ENCODE measurements at regions not wholly inside any gene's neighbourhood (a gene's known extent, or its start where the extent isn't known, plus 50 kb on each side); places are given as distances from the start of the nearest gene placed in this dataset.

DNA sequence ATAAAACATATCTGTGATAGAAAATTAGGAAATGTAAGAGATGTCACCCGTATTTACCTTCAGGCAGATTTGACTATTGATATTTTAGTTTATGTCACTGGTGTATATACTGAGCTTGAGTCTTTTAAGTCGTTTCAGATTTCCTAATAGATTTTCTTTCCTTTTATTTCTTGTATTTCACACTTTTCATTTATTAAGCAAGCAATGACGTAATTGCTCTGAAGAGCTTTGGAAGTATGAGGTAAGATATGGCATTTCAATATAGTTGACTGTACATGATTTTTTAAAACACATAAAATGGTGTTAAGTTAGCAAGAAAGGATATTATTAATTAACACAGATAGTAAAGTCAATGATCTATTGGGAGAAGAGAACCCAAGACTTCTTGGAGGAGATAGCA, 652.6 kb downstream of the SORCS1 start:
- DNase-seq, result no peak
- no peaks in the 10 kb centered on the region for H3K4me1 ChIP-seq (replicated peaks in 1 of 2)
- no peak overlapping the region for H3K4me3 ChIP-seq
- 63 to 74% (median 63%) methylated on average over 3 of the region's 3 CpGs for WGBS, 4 donors
- no peak overlapping the region for H3K27ac ChIP-seq
- H3K9me3 ChIP-seq (replicated peaks in 1 of 3), result no peaks in the 10 kb centered on the region
- no peaks in the 10 kb centered on the region for H3K27me3 ChIP-seq
- TF ChIP-seq CTCF (IDR thresholded peaks at IDR 0.05), result no peak
- no peak for TF ChIP-seq POLR2A (IDR thresholded peaks at IDR 0.05)
- H3K36me3 ChIP-seq (replicated peaks in 1 of 2), result no peaks in the 10 kb centered on the region
- intact Hi-C loops (cut with DNase I), result no loop called here

DNA sequence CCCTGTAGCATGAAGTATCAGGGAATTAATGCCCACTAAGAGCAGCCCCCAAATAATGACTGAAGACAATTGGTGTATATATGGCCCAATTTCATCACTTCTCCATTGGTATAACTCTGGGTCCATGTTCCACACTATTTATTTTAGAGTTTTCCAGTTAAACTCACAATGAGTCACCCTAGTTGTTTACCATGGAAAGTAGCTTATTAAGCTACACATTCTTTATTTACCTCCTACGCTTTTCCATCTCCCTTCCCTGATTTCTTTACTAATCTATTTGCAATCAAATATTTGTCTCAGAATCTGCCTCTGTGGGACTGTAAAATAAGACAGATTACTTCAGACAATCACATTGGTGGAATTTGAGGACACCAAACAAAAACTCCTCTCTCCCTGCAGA, 655.6 kb downstream of the SORCS1 start:
- intact Hi-C loops (cut with DNase I), result no loop called here
- no peak for DNase-seq
- WGBS, 4 donors, result 69 to 85% (median 76%) methylated on average over 1 of the region's 1 CpG

DNA sequence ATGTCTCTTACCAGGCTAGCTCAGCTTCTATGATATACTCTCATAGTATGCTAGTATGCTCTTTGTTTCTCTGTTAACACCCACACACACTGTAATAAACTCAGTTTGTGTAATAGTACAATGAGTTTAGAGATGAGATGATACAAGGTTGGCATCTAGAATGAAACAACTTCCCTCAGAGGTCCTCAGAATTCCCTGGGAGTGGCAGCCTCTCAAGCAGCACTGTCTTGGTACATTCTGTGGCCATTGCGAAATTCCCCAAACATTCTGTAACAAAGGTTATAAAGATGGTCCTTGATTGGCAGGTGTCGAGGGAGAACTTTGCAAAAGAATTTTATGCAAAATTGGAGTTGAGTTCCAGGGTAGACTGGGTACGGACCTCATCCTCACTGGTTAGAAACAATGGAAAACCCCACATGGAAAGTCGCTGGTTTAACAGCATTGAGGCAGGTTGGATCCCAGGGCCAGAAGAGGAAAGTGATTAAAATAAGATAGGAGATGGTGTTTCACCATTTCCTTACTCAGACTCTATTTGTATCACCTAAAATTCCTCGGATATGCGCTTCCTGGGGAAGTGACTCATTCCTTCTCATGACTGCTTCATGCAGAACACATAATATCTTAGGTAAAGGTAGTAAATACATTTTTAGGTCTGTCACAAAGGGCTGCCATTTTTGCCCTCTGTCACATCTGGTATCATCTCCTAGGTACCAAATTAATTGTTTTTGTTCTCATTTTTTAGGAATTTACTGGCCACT, 657.8 kb downstream of the SORCS1 start:
- no peak for DNase-seq
- H3K27ac ChIP-seq, result no peak overlapping the region
- no peaks in the 10 kb centered on the region for H3K4me1 ChIP-seq (replicated peaks in 1 of 2)
- WGBS, 4 donors, result 69 to 79% (median 75%) methylated on average over 6 of the region's 6 CpGs
- no peak overlapping the region for H3K4me3 ChIP-seq
- intact Hi-C loops (cut with DNase I), result no loop called here
- no peaks in the 10 kb centered on the region for H3K36me3 ChIP-seq (replicated peaks in 1 of 2)
- H3K9me3 ChIP-seq (replicated peaks in 1 of 3), result no peaks in the 10 kb centered on the region
- TF ChIP-seq POLR2A (IDR thresholded peaks at IDR 0.05) (no peak), CTCF (IDR thresholded peaks at IDR 0.05) (no peak)
- no peaks in the 10 kb centered on the region for H3K27me3 ChIP-seq

More for the DNA sequence above, 655.6 kb downstream of the SORCS1 start:
- H3K36me3 ChIP-seq (replicated peaks in 1 of 2), result no peaks in the 10 kb centered on the region
- no peaks in the 10 kb centered on the region for H3K9me3 ChIP-seq (replicated peaks in 1 of 3)
- H3K4me3 ChIP-seq, result no peak overlapping the region
- no peaks in the 10 kb centered on the region for H3K4me1 ChIP-seq (replicated peaks in 1 of 2)
- H3K27me3 ChIP-seq, result no peaks in the 10 kb centered on the region
- TF ChIP-seq CTCF (IDR thresholded peaks at IDR 0.05), result no peak
- TF ChIP-seq POLR2A (IDR thresholded peaks at IDR 0.05), result no peak
- H3K27ac ChIP-seq, result no peak overlapping the region

GRCh38 chr10:106504536-106504935, 660.0 kb downstream of the SORCS1 start:
- no peak overlapping the region for H3K27ac ChIP-seq
- H3K4me1 ChIP-seq (replicated peaks in 1 of 2), result no peaks in the 10 kb centered on the region
- no peak for DNase-seq
- no peaks in the 10 kb centered on the region for H3K36me3 ChIP-seq (replicated peaks in 1 of 2)
- 67 to 80% (median 72%) methylated on average over 6 of the region's 6 CpGs for WGBS, 4 donors
- no peaks in the 10 kb centered on the region for H3K9me3 ChIP-seq (replicated peaks in 1 of 3)
- H3K27me3 ChIP-seq, result no peaks in the 10 kb centered on the region
- intact Hi-C loops (cut with DNase I), result no loop called here
- no peak overlapping the region for H3K4me3 ChIP-seq
- TF ChIP-seq POLR2A (IDR thresholded peaks at IDR 0.05) (no peak), CTCF (IDR thresholded peaks at IDR 0.05) (no peak)

Data from adrenal gland (tissue), 9 donors.